ENCODE measurements at regions not wholly inside any gene's neighbourhood (a gene's known extent, or its start where the extent isn't known, plus 50 kb on each side); places are given as distances from the start of the nearest gene placed in this dataset.

GRCh38 chr13:73903561-73903960, 230.6 kb downstream of the KLF12 start:
- H3K27me3 Mint-ChIP-seq: no peaks in the 10 kb centered on the region
- no peak overlapping the region for H3K4me3 Mint-ChIP-seq (ENCODE audit: low read depth)
- no peak for DNase-seq (ENCODE audit: low spot score, unreplicated experiment)
- no peak for TF ChIP-seq CTCF (IDR thresholded peaks at IDR 0.05; ENCODE audit: unreplicated experiment)
- peaks cover 2% of the 10 kb centered on the region for H3K4me1 Mint-ChIP-seq (ENCODE audit: low read depth)
- no peaks in the 10 kb centered on the region for H3K36me3 Mint-ChIP-seq (ENCODE audit: insufficient read depth)
- H3K27ac Mint-ChIP-seq: no peak overlapping the region
- no peaks in the 10 kb centered on the region for H3K9me3 Mint-ChIP-seq (ENCODE audit: low read depth)

GRCh38 chr13:73902847-73903246, 231.4 kb downstream of the KLF12 start:
- no peak overlapping the region for H3K27ac Mint-ChIP-seq
- H3K27me3 Mint-ChIP-seq: no peaks in the 10 kb centered on the region
- no peak overlapping the region for H3K4me3 Mint-ChIP-seq (ENCODE audit: low read depth)
- peaks cover 2% of the 10 kb centered on the region for H3K4me1 Mint-ChIP-seq (ENCODE audit: low read depth)
- DNase-seq (ENCODE audit: low spot score, unreplicated experiment): no peak
- no peaks in the 10 kb centered on the region for H3K9me3 Mint-ChIP-seq (ENCODE audit: low read depth)
- H3K36me3 Mint-ChIP-seq (ENCODE audit: insufficient read depth): no peaks in the 10 kb centered on the region
- TF ChIP-seq CTCF (IDR thresholded peaks at IDR 0.05; ENCODE audit: unreplicated experiment): no peak

- Mint-ChIP-seq H3K4me1 (ENCODE audit: low read depth) (peaks cover 2% of the 10 kb centered on the region), H3K27ac (no peak overlapping the region), H3K27me3 (no peaks in the 10 kb centered on the region), H3K9me3 (ENCODE audit: low read depth) (no peaks in the 10 kb centered on the region), H3K4me3 (ENCODE audit: low read depth) (no peak overlapping the region), H3K36me3 (ENCODE audit: insufficient read depth) (no peaks in the 10 kb centered on the region)
- no peak for DNase-seq (ENCODE audit: low spot score, unreplicated experiment)
- no peak for TF ChIP-seq CTCF (IDR thresholded peaks at IDR 0.05; ENCODE audit: unreplicated experiment)
These were observed 231.9 kb downstream of the KLF12 start for GRCh38 chr13:73902296-73902695.

- H3K36me3 Mint-ChIP-seq (ENCODE audit: insufficient read depth): no peaks in the 10 kb centered on the region
- no peak overlapping the region for H3K4me3 Mint-ChIP-seq (ENCODE audit: low read depth)
- no peak for TF ChIP-seq CTCF (IDR thresholded peaks at IDR 0.05; ENCODE audit: unreplicated experiment)
- DNase-seq (ENCODE audit: low spot score, unreplicated experiment): no peak
- peaks cover 2% of the 10 kb centered on the region for H3K4me1 Mint-ChIP-seq (ENCODE audit: low read depth)
- no peaks in the 10 kb centered on the region for H3K27me3 Mint-ChIP-seq
- H3K27ac Mint-ChIP-seq: no peak overlapping the region
- no peaks in the 10 kb centered on the region for H3K9me3 Mint-ChIP-seq (ENCODE audit: low read depth)
These were observed 232.7 kb downstream of the KLF12 start for GRCh38 chr13:73901324-73902068.

- H3K27ac Mint-ChIP-seq: no peak overlapping the region
- H3K9me3 Mint-ChIP-seq (ENCODE audit: low read depth): no peaks in the 10 kb centered on the region
- H3K36me3 Mint-ChIP-seq (ENCODE audit: insufficient read depth): no peaks in the 10 kb centered on the region
- H3K4me1 Mint-ChIP-seq (ENCODE audit: low read depth): peaks cover 2% of the 10 kb centered on the region
- DNase-seq (ENCODE audit: low spot score, unreplicated experiment): no peak
- H3K4me3 Mint-ChIP-seq (ENCODE audit: low read depth): no peak overlapping the region
- H3K27me3 Mint-ChIP-seq: no peaks in the 10 kb centered on the region
- TF ChIP-seq CTCF (IDR thresholded peaks at IDR 0.05; ENCODE audit: unreplicated experiment): no peak
These were observed 233.6 kb downstream of the KLF12 start for GRCh38 chr13:73900591-73900990.

Measured in progenitor cell of endocrine pancreas (in vitro differentiated cells).